PC-3 (cell line): ENCODE measurements at regions not wholly inside any gene's neighbourhood (a gene's known extent, or its start where the extent isn't known, plus 50 kb on each side); places are given as distances from the start of the nearest gene placed in this dataset.

Source experiments
- CTCF ChIP-seq: fragments of 300-600 bp; sonication (generic); conservative IDR thresholded peaks from 2 replicates; pipeline ENCODE4 v1.5.1; 2017; ENCODE audit warnings: antibody characterized with exemption, low read depth, mild to moderate bottlenecking, low read length
- EZH2 ChIP-seq: fragments of 300-600 bp; sonication (generic); IDR thresholded peaks from one replicate; pipeline ENCODE4 v1.6.1; 2017; ENCODE audit warnings: antibody characterized with exemption, mild to moderate bottlenecking, low read length; ENCODE audit not compliant: unreplicated experiment

- no peak for TF ChIP-seq CTCF
- no peak for TF ChIP-seq EZH2
These were observed 181.3 kb downstream of the CBLN1 start for GRCh38 chr16:49100366-49100765.
